HUES6 (cell line): ENCODE measurements at regions not wholly inside any gene's neighbourhood (a gene's known extent, or its start where the extent isn't known, plus 50 kb on each side); places are given as distances from the start of the nearest gene placed in this dataset.

ENCODE experiments used
- H3K27ac ChIP-seq: 2 replicates; pipeline ENCODE4 v1.7.0; 2013; ENCODE audit warnings: low read depth, mild to moderate bottlenecking, low read length, inconsistent platforms
- H3K27me3 ChIP-seq: 2 replicates; pipeline ENCODE4 v1.6.1; 2013; ENCODE audit warnings: low read length; ENCODE audit not compliant: control insufficient read depth, insufficient read depth
- H3K36me3 ChIP-seq: 2 replicates; pipeline ENCODE4 v1.6.1; 2013; ENCODE audit warnings: low read length; ENCODE audit not compliant: control insufficient read depth, insufficient read depth
- H3K4me1 ChIP-seq: 2 replicates; pipeline ENCODE4 v1.6.1; 2013; ENCODE audit warnings: low read length; ENCODE audit not compliant: control insufficient read depth, insufficient read depth
- H3K4me3 ChIP-seq: 2 replicates; pipeline ENCODE4 v1.5.1; 2013; ENCODE audit warnings: low read depth, low read length
- H3K9ac ChIP-seq: one replicate; pipeline ENCODE4 v1.6.1; 2013; ENCODE audit warnings: mild to moderate bottlenecking, low read length
- H3K9me3 ChIP-seq: 2 replicates; pipeline ENCODE4 v1.6.1; 2013; ENCODE audit warnings: low read depth, low read length; ENCODE audit not compliant: control insufficient read depth, insufficient read depth

DNA sequence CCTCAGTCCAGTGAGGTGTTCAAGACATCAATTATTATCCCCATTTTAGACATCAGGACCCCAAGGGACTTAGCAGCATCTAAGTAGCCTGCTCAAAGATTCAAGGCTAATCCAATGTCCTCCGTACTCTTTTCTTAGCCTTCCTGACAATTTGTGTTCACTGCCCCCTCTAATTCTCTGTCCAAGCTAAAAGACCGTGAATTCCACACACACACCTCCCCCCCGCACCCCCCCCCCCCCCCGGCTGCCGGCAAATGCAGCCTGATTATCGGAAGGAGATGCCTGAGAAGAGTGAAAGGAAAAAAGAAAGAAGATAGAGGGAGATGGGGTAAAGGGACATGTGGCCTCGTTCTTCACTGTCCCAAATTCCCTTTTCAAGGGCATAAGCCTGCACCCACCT, 58.1 kb upstream of the NLK start:
- H3K27ac ChIP-seq, result no peak overlapping the region
- H3K4me1 ChIP-seq, result peaks cover 17% of the 10 kb centered on the region; the same call in 1 of the 2 replicates
- H3K27me3 ChIP-seq, result no peaks in the 10 kb centered on the region
- no peaks in the 10 kb centered on the region for H3K36me3 ChIP-seq
- H3K9ac ChIP-seq, result no peak overlapping the region
- no peak overlapping the region for H3K4me3 ChIP-seq
- no peaks in the 10 kb centered on the region for H3K9me3 ChIP-seq

- no peak overlapping the region for H3K4me3 ChIP-seq
Measured at GRCh38 chr17:27984816-27985215, 57.7 kb upstream of the NLK start.

DNA sequence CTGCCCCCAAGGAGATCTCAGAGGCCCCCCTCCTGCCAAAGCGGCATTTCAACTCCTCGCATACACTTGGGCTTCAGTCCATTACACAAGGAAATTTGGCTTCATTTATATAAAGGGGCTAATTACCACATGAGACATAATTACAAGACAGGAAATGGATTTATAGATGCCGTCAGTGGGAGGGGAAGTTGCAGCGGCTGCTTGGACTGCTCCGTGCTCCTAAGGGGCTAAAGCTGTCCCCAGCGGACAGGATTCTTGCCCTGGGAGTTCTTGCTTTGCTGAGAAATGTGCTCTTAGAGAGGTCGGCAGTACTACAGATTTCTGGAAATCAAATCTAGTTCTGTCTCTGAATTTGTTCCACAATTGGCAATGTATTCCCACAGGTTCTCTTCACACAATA, 57.2 kb upstream of the NLK start:
- no peak overlapping the region for H3K9ac ChIP-seq
- no peak overlapping the region for H3K27ac ChIP-seq
- no peak overlapping the region for H3K4me3 ChIP-seq
- H3K27me3 ChIP-seq, result no peaks in the 10 kb centered on the region
- H3K9me3 ChIP-seq, result no peaks in the 10 kb centered on the region
- H3K36me3 ChIP-seq, result no peaks in the 10 kb centered on the region
- H3K4me1 ChIP-seq, result peaks cover 17% of the 10 kb centered on the region; the same call in 1 of the 2 replicates

More at GRCh38 chr17:27984816-27985215, 57.7 kb upstream of the NLK start:
- H3K27me3 ChIP-seq, result no peaks in the 10 kb centered on the region
- no peak overlapping the region for H3K27ac ChIP-seq
- H3K4me1 ChIP-seq, result peaks cover 17% of the 10 kb centered on the region; the same call in 1 of the 2 replicates
- H3K9ac ChIP-seq, result no peak overlapping the region
- H3K9me3 ChIP-seq, result no peaks in the 10 kb centered on the region
- H3K36me3 ChIP-seq, result no peaks in the 10 kb centered on the region

DNA sequence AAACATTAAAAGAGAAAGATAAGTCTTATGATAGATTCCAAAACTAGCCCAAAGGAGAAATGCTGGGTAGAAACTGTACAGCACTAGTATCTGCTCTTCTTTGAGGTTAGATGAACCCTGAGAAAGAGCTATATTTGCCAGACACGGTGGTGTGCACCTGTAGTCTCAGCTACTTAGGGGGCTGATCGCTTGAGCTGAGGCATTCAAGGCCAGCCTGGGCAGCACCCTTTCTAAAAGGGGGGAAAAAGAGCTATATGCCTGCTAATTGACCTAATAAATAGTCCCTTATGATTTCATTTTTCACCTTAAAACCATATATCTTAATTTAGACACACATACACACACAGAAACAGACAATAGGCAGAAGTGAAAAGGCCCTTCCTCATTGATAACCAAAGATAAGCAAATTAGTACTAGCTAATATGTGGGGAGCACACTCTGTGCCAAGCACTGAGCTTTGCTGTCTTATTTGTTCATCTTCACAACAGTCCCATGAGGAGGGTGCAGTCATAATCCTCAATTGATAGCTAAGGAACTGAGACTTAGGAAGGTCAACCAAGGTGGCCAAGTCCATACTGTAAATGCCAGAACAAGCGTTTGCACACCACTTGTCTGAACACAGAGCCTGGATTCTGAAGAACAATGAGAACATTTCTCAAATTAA, 56.6 kb upstream of the NLK start:
- no peaks in the 10 kb centered on the region for H3K36me3 ChIP-seq
- no peaks in the 10 kb centered on the region for H3K9me3 ChIP-seq
- no peak overlapping the region for H3K4me3 ChIP-seq
- no peak overlapping the region for H3K27ac ChIP-seq
- no peaks in the 10 kb centered on the region for H3K27me3 ChIP-seq
- no peak overlapping the region for H3K9ac ChIP-seq
- H3K4me1 ChIP-seq, result peaks cover 17% of the 10 kb centered on the region; the same call in 1 of the 2 replicates

DNA sequence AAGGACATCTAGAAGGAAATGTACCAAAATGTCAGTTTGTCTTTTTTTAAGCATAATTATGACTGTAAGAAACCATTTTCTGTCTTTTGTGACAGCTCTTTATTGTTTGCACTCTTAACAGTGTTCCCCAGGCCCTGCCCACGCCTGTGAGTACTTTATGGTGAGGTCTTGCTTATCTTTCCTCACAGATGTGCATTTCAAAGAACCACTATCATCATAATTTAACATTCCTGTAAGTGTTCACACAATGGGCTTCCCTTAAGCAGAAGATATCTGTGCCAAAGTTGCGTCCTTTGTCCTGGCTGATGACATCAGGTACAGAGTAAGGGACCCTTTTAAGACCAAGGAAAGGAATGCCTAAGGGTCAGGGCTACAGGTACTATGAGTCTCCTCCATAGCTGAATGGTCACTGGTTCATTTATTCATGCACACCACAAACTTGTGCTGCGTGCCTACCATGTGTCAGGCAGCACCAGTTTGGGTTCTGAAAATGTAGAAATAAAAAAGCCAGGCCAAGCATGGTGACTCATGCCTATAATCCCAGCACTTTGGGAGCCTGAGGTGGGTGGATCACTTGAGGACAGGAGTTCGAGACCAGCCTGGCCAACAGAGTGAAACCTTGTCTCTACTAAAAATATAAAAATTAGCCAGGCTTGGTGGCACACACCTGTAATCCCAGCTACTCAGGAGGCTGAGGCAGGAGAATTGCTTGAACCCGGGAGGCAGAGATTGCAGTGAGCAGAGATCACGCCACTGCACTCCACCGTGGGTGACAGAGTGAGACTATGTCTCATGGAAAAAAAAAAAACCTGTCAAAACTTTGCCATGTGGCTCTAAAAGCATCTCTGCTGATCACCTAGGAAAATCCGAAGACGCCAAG, 55.4 kb upstream of the NLK start:
- no peak overlapping the region for H3K27ac ChIP-seq
- no peaks in the 10 kb centered on the region for H3K9me3 ChIP-seq
- no peak overlapping the region for H3K9ac ChIP-seq
- no peak overlapping the region for H3K4me3 ChIP-seq
- H3K4me1 ChIP-seq, result peaks cover 17% of the 10 kb centered on the region; the same call in 1 of the 2 replicates
- H3K27me3 ChIP-seq, result no peaks in the 10 kb centered on the region
- no peaks in the 10 kb centered on the region for H3K36me3 ChIP-seq

DNA sequence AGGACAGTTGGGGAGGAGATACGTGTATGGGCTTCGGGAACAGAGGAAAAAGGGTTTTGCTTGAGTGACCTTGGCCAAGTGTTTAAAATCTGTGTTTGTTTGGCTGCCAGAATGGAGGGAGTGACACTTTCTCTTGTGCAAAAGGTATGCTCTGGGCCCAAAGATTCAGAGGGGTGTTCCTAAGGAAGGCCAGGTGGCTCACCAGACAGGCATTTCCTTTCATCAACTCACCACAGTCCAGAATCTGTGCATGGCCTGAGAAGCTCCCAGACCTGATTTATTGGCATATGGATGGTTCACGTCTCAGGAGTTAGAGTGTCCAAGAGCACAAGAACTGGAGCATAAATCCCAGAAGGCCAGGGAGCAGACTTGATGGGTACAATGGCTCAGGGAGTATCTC, 53.4 kb upstream of the NLK start:
- H3K4me3 ChIP-seq, result no peak overlapping the region
- H3K27ac ChIP-seq, result no peak overlapping the region
- H3K9me3 ChIP-seq, result no peaks in the 10 kb centered on the region
- H3K27me3 ChIP-seq, result no peaks in the 10 kb centered on the region
- H3K9ac ChIP-seq, result no peak overlapping the region
- H3K4me1 ChIP-seq, result peaks cover 17% of the 10 kb centered on the region; the same call in 1 of the 2 replicates
- H3K36me3 ChIP-seq, result no peaks in the 10 kb centered on the region

GRCh38 chr17:27990100-27990499, 52.4 kb upstream of the NLK start:
- no peak overlapping the region for H3K9ac ChIP-seq
- no peak overlapping the region for H3K4me3 ChIP-seq
- H3K36me3 ChIP-seq, result no peaks in the 10 kb centered on the region
- H3K27ac ChIP-seq, result no peak overlapping the region
- H3K4me1 ChIP-seq, result peaks cover 16% of the 10 kb centered on the region; the same call in 1 of the 2 replicates
- no peaks in the 10 kb centered on the region for H3K27me3 ChIP-seq
- no peaks in the 10 kb centered on the region for H3K9me3 ChIP-seq

DNA sequence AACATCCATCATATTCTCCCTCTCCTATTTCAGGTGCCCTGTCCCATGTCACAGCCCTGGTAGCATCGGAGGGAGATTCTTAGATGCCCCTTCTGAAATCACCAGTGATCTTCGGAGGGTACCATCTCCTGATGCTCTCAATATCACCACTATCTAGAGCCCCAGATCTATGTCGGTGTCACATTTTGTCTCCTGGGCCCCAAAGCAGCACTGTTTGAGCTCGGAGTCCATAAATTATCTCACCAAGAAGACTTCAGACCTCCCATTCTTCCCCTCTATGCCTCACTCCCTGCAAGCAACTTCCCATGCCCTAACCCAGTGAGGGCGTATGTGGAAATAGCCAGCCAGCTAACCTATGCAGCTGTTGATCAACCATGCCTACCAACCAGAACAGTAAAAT, 51.5 kb upstream of the NLK start:
- H3K36me3 ChIP-seq, result no peaks in the 10 kb centered on the region
- no peak overlapping the region for H3K4me3 ChIP-seq
- H3K9ac ChIP-seq, result no peak overlapping the region
- H3K9me3 ChIP-seq, result no peaks in the 10 kb centered on the region
- H3K4me1 ChIP-seq, result peaks cover 11% of the 10 kb centered on the region; the same call in 1 of the 2 replicates
- H3K27me3 ChIP-seq, result no peaks in the 10 kb centered on the region
- H3K27ac ChIP-seq, result no peak overlapping the region

GRCh38 chr17:27991462-27991993, 50.9 kb upstream of the NLK start:
- no peak overlapping the region for H3K27ac ChIP-seq
- H3K9me3 ChIP-seq, result no peaks in the 10 kb centered on the region
- no peaks in the 10 kb centered on the region for H3K27me3 ChIP-seq
- no peak overlapping the region for H3K4me3 ChIP-seq
- H3K4me1 ChIP-seq, result peaks cover 12% of the 10 kb centered on the region; the same call in 1 of the 2 replicates
- no peak overlapping the region for H3K9ac ChIP-seq
- H3K36me3 ChIP-seq, result no peaks in the 10 kb centered on the region
